ENCODE measurements at regions not wholly inside any gene's neighbourhood (a gene's known extent, or its start where the extent isn't known, plus 50 kb on each side); places are given as distances from the start of the nearest gene placed in this dataset.

DNA sequence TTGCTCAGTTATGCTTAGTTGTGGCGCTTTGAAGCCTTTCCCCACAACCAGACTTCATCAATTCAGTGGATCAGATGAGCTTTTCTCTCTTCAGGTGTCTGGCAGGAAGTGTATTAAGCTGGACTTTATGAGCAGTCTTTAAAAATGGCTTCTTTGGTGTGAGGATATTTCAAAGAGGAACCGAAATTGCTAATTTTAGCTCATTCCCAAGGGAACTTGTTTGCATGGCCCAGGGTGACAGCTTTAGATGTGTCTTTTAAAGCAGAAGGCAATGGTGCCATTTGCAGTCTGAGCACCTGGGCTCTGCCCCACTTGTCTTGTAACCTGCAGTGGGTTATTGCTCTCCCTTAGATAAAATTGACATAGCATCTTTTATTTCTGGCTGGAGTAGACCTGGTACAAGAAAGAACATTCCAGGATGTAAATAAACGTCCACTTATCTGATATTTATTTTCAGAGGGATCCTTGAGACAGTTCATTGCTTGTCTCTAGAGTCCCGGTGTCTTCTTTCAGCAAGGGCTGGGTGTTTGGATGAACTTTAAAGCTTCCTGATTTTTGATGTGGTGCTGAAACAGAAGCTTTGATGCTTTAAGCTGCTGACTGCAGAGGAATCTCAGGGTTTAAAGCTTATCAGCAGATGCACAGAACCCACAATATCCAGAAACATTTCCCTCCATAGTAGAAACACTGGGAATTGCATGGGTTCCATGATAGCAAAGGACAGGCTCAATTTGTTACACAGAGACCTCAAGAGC is 241.7 kb downstream of the ADGRL2 start:
- TF ChIP-seq, protein P1, sequence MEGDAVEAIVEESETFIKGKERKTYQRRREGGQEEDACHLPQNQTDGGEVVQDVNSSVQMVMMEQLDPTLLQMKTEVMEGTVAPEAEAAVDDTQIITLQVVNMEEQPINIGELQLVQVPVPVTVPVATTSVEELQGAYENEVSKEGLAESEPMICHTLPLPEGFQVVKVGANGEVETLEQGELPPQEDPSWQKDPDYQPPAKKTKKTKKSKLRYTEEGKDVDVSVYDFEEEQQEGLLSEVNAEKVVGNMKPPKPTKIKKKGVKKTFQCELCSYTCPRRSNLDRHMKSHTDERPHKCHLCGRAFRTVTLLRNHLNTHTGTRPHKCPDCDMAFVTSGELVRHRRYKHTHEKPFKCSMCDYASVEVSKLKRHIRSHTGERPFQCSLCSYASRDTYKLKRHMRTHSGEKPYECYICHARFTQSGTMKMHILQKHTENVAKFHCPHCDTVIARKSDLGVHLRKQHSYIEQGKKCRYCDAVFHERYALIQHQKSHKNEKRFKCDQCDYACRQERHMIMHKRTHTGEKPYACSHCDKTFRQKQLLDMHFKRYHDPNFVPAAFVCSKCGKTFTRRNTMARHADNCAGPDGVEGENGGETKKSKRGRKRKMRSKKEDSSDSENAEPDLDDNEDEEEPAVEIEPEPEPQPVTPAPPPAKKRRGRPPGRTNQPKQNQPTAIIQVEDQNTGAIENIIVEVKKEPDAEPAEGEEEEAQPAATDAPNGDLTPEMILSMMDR (conservative IDR thresholded peaks at IDR 0.05) = no peak
- TF ChIP-seq ZFX (IDR thresholded peaks at IDR 0.05) = no peak

Measured in C4-2B (cell line).